AG10803 (cell line): ENCODE measurements at regions not wholly inside any gene's neighbourhood (a gene's known extent, or its start where the extent isn't known, plus 50 kb on each side); places are given as distances from the start of the nearest gene placed in this dataset.

Experiments used
- DNase-seq: peaks from one replicate; pipeline ENCODE4 v3.0.0; 2010; ENCODE audit warnings: low read depth
- H3K4me3 ChIP-seq: 2 replicates; pipeline ENCODE4 v1.5.1; 2011; ENCODE audit warnings: mild to moderate bottlenecking, low read length, control low read depth
- TF ChIP-seq, protein P1 (sequence below): conservative IDR thresholded peaks from 2 replicates; pipeline ENCODE4 v1.5.1; 2011; ENCODE audit warnings: mild to moderate bottlenecking, low read length, control low read depth, inconsistent platforms

DNA sequence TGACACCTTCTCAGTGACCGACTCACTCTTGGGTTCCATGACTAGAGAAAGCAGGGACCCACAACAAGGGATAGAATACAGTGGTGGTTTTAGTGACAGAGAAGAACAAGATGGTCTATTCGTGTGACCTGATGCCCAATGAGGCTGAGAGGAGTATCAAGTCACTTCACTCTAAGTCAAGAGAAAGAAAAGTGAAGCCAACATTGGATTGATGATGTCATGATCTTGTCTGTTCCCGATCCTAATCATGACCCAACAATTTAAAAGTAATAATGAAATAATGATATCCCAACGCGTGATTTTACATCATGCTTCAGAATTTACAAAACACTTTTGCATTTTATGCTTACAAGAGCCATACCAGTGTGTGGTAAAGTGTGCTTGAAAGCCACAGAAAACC lies 155.6 kb upstream of the POU3F3 start:
- H3K4me3 ChIP-seq, result no peak overlapping the region
- TF ChIP-seq, protein P1, sequence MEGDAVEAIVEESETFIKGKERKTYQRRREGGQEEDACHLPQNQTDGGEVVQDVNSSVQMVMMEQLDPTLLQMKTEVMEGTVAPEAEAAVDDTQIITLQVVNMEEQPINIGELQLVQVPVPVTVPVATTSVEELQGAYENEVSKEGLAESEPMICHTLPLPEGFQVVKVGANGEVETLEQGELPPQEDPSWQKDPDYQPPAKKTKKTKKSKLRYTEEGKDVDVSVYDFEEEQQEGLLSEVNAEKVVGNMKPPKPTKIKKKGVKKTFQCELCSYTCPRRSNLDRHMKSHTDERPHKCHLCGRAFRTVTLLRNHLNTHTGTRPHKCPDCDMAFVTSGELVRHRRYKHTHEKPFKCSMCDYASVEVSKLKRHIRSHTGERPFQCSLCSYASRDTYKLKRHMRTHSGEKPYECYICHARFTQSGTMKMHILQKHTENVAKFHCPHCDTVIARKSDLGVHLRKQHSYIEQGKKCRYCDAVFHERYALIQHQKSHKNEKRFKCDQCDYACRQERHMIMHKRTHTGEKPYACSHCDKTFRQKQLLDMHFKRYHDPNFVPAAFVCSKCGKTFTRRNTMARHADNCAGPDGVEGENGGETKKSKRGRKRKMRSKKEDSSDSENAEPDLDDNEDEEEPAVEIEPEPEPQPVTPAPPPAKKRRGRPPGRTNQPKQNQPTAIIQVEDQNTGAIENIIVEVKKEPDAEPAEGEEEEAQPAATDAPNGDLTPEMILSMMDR, result no peak
- DNase-seq, result no peak

DNA sequence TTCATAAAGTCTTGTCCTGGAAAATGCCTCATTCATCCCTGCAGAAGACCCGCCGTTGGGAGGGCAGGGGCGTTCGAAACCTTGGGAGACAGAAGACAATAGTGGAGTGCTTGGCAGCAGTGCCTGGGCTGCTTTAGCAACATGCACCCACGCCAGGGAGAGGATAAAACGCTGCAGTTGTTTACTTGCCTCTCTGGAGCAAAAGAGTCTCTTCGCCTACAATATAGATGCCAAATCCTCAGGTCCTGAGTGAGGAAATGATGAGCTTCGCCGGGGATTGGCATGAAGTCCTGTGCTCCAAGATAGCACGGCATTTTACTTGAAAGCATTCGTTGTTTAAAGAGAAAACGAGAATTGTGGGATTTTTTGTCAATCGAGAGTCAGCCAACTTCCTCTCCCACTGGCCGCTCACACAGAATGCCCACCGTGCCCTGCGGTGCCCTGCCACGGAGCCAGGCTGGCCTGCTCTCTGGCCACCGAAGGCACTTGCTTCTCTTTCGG lies 152.5 kb upstream of the POU3F3 start:
- H3K4me3 ChIP-seq, result no peak overlapping the region
- TF ChIP-seq, protein P1, result no peak
- DNase-seq, result no peak

DNA sequence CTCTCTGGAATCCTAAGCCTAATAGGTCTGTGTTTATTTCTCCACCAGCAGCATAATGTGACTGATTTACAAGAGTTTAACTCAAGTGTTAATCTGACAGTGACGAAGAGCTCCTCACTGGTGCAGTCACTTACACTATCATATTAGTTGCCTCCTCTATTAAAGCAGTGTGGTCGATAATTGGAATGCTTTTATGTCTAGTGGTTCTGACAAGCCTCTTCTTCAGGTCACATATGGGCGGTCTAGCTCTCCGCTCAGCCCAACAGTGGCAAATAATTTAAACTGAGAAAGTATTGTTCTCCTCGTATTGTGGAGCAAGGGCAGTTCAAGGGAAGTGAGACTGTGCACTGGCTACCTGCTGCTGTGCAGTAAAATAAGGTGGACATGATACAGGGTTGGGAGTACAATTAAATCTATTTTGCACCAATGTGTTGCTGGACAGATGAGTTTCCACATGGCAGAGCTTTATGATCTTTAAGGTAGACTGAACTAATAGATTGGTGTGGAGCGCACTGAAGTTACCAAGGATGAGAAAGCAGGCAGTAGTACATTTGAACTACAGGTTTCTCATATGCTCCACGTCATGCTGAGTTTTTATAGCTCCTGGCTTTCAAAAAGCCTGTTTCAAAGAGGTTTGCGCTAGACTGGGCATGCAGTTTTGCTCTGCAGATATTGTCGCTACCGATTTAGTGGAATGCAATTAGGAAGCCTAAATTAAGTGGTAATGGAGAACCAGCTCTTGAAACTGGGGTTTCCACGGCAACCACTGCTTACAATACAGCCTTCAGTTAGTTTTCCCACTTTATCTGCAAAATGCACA lies 151.7 kb upstream of the POU3F3 start:
- DNase-seq, result no peak
- TF ChIP-seq, protein P1, result no peak
- H3K4me3 ChIP-seq, result no peak overlapping the region

DNA sequence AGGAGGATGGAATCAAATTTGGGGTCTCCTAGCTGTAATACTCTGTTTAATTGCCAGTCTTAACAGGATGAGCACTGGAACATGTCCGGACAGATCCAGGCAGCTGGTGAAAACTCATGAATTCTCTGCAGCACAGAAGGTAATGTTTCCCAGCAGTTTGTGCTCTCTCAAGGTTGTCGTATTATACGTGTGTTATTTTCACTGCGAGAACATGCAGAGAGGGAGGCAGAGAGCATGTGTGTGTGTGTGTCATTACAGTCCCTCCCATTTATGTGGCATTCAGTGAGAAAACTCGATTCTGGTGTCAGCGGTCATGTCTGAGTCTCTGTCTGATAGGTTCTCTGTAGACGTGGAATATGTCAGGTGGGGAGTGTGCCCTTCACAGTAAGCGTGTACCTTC lies 150.2 kb upstream of the POU3F3 start:
- TF ChIP-seq, protein P1, result no peak
- H3K4me3 ChIP-seq, result no peak overlapping the region
- DNase-seq, result no peak

DNA sequence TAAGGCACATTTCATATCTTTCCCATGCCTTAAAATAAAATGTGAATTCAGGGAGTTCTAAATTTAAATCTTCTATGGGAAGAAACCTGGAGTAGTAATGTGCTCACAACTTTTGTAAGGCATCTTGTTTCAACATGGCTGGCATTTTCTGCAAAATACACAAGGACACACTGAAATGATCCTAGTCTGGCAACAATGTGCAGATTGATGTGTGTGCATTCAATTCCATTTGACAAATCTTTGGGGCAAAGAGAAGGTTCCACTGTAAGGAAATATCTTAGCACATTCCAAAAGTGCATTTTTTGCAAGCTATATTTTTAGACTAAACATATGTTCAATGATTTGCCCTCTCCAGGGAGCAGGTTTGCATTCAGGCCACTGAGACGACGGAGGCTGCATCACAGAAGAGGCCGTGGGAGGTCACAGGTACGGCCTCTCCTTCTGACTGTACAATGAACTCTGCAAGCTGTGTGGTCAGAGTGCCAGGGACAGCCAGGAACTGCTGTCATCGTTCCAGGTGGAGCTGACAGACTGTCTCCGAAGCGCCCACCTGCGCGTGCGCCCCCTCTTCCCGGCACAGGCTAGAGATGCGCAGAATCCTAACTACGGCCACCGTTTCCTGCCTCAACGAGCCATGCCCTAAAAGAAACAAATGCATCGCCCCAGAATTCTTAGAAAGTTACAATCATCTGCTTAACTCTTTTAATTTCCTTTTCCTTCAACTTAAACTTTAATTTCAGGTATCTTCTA lies 149.2 kb upstream of the POU3F3 start:
- TF ChIP-seq, protein P1, result no peak
- no peak overlapping the region for H3K4me3 ChIP-seq
- DNase-seq, result no peak

DNA sequence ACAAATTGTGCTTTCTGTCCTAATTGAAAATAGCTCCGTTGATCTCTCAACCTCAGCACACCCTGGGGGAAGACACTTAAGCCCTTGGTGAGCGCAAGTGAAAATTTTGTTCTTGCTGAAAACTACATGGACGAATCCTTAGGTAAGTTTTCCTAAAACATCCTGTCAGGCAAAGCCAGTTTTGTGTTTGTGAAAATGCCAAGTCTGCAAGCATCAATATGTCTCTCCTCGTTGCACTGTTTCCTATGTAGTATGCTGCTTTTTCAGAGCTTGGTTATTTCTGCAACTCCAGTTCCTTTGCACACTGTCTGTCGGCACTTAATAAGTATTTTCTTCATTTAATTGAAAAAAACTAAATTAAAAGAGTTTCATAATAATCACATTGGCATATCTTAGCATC lies 146.9 kb upstream of the POU3F3 start:
- DNase-seq, result no peak
- H3K4me3 ChIP-seq, result no peak overlapping the region
- TF ChIP-seq, protein P1, result no peak
